ENCODE measurements at regions not wholly inside any gene's neighbourhood (a gene's known extent, or its start where the extent isn't known, plus 50 kb on each side); places are given as distances from the start of the nearest gene placed in this dataset.

DNA sequence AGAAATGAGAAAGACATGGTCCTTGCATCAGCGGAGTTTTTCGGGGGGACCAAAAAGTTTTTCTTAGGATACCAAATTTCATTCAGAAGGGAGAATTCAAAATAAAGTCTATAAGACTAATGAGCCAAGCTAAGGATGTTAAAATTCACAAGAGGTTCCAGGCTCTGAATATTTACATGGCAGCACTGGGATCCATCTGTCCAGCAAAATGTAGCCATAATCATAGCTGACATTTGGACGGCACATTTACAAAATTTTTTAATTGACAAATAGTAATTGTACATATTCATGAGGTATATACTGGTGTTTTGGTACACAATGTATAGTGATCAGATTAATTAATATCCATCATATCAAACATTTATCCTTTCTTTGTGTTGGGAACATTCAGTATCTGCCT, 107.9 kb downstream of the ZNF648 start:
- Histone ChIP-seq H3K27me3 (no peaks in the 10 kb centered on the region), H3K4me3 (no peak overlapping the region), H3K9me3 (no peaks in the 10 kb centered on the region), H3K36me3 (no peaks in the 10 kb centered on the region), H3K27ac (no peak overlapping the region), H3K4me1 (no peaks in the 10 kb centered on the region)
- ATAC-seq (no peak), DNase-seq (no peak)
- in situ Hi-C loops (cut with MboI; ENCODE audit: low sequenced_read_pairs in 4 of 4) = no loop called here
- intact Hi-C loops (cut with DNase I; ENCODE audit: low total_unique reads) = no loop called here
- TF ChIP-seq POLR2A (IDR thresholded peaks at IDR 0.05) (no peak), CTCF (IDR thresholded peaks at IDR 0.05 in 4 of 5, conservative IDR thresholded peaks at IDR 0.05 in 1 of 5) (no peak)

- ATAC-seq (no peak), DNase-seq (no peak)
- TF ChIP-seq POLR2A (IDR thresholded peaks at IDR 0.05) (no peak), CTCF (IDR thresholded peaks at IDR 0.05 in 4 of 5, conservative IDR thresholded peaks at IDR 0.05 in 1 of 5) (no peak)
- Histone ChIP-seq H3K4me3 (no peak overlapping the region), H3K36me3 (no peaks in the 10 kb centered on the region), H3K27ac (no peak overlapping the region), H3K27me3 (no peaks in the 10 kb centered on the region), H3K4me1 (no peaks in the 10 kb centered on the region), H3K9me3 (no peaks in the 10 kb centered on the region)
- in situ Hi-C loops (cut with MboI; ENCODE audit: low sequenced_read_pairs in 4 of 4) (no loop called here), intact Hi-C loops (cut with DNase I; ENCODE audit: low total_unique reads) (no loop called here)
Measured at GRCh38 chr1:181951213-181951612, 110.3 kb downstream of the ZNF648 start.

- no peak overlapping the region for H3K4me3 ChIP-seq
- H3K4me1 ChIP-seq = no peaks in the 10 kb centered on the region
- DNase-seq = no peak
- TF ChIP-seq CTCF (IDR thresholded peaks at IDR 0.05 in 4 of 5, conservative IDR thresholded peaks at IDR 0.05 in 1 of 5) = no peak
- no peak for TF ChIP-seq POLR2A (IDR thresholded peaks at IDR 0.05)
- no peaks in the 10 kb centered on the region for H3K36me3 ChIP-seq
- no peak for ATAC-seq
- no peaks in the 10 kb centered on the region for H3K27me3 ChIP-seq
- in situ Hi-C loops (cut with MboI; ENCODE audit: low sequenced_read_pairs in 4 of 4) (no loop called here), intact Hi-C loops (cut with DNase I; ENCODE audit: low total_unique reads) (no loop called here)
- H3K27ac ChIP-seq = no peak overlapping the region
- no peaks in the 10 kb centered on the region for H3K9me3 ChIP-seq
Measured at GRCh38 chr1:181949500-181949899, 112.0 kb downstream of the ZNF648 start.

DNA sequence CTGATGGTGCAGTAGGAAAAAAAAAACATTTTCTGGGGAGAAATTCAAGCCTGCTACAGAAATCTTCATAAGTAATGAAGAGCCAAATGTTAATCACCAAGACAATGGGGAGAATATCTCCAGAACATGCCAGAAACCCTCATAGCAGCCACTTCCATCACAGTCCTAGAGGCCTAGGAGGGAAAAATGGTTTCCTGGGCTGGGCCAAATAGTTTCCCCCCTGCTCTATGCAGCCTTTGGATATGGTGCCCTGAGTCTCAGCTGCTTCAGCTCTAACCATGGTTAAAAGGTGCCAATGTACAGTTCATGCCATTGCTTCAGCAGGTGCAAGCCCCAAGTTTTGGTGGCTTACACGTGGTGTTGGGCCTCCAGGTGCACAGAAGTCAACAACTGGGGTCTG, 113.1 kb downstream of the ZNF648 start:
- DNase-seq (no peak), ATAC-seq (no peak)
- Histone ChIP-seq H3K9me3 (no peaks in the 10 kb centered on the region), H3K27me3 (no peaks in the 10 kb centered on the region), H3K36me3 (no peaks in the 10 kb centered on the region), H3K4me1 (no peaks in the 10 kb centered on the region), H3K4me3 (no peak overlapping the region), H3K27ac (no peak overlapping the region)
- intact Hi-C loops (cut with DNase I; ENCODE audit: low total_unique reads) = no loop called here
- TF ChIP-seq POLR2A (IDR thresholded peaks at IDR 0.05) = no peak
- no peak for TF ChIP-seq CTCF (IDR thresholded peaks at IDR 0.05 in 4 of 5, conservative IDR thresholded peaks at IDR 0.05 in 1 of 5)
- in situ Hi-C loops (cut with MboI; ENCODE audit: low sequenced_read_pairs in 4 of 4) = no loop called here

DNA sequence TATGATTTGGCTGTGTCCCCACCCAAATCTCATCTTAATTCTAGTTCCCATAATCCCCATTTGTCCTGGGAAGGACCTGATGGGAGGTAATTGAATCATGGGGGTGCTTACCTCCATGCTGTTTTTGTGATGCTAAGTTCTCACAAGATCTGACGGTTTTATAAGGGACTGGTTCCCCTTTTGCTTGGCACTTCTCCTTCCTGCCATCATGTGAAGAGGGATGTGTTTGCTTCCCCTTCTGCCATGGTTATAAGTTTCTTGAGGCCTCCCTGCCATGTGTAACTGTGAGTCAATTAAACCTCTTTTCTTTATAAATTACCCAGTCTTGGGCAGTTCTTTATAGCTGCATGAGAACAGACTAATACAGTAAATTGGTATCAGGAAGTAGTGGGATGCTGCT, 114.1 kb downstream of the ZNF648 start:
- no peak for ATAC-seq
- Histone ChIP-seq H3K4me1 (no peaks in the 10 kb centered on the region), H3K27ac (no peak overlapping the region), H3K27me3 (no peaks in the 10 kb centered on the region), H3K9me3 (no peaks in the 10 kb centered on the region), H3K36me3 (no peaks in the 10 kb centered on the region), H3K4me3 (no peak overlapping the region)
- DNase-seq = no peak
- intact Hi-C loops (cut with DNase I; ENCODE audit: low total_unique reads) (no loop called here), in situ Hi-C loops (cut with MboI; ENCODE audit: low sequenced_read_pairs in 4 of 4) (no loop called here)
- TF ChIP-seq CTCF (IDR thresholded peaks at IDR 0.05 in 4 of 5, conservative IDR thresholded peaks at IDR 0.05 in 1 of 5) = no peak
- TF ChIP-seq POLR2A (IDR thresholded peaks at IDR 0.05) = no peak

All from gastrocnemius medialis (tissue), 4 donors.